GM12865 (cell line): ENCODE measurements at regions not wholly inside any gene's neighbourhood (a gene's known extent, or its start where the extent isn't known, plus 50 kb on each side); places are given as distances from the start of the nearest gene placed in this dataset.

Experiments
- DNase-seq: peaks from one replicate; pipeline ENCODE4 v3.0.0; 2010; ENCODE audit warnings: low read depth
- H3K4me3 ChIP-seq: 2 replicates; pipeline ENCODE4 v1.5.1; 2011; ENCODE audit warnings: mild to moderate bottlenecking, low read depth, low read length, control low read depth
- TF ChIP-seq, protein P1 (sequence below): IDR thresholded peaks from 2 replicates; pipeline ENCODE4 v1.5.1; 2011; ENCODE audit warnings: low read length, control low read depth, low read depth, inconsistent platforms; ENCODE audit not compliant: insufficient read depth; ENCODE audit errors: missing control alignments

DNA sequence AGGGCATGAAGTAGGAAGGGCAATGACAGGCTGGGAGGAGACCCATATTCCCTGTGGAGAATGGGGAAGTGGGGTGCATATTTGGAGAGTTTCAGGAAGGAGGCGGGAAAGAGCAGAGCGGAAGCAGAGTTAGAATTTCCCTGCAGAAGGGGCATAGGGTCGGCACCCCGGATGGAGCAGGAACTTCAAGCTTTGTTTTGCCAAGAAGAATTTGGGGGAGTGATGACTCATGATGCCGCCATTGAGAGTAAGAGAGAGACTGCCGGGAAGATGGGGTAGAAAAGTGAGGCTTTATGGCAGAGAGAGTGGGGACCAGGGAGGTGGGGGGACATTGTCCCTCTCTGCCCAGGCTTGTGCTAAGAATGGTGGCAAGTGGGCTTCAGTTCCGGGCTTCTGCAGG is 50.3 kb upstream of the EPB41L1 start:
- no peak overlapping the region for H3K4me3 ChIP-seq
- TF ChIP-seq, protein P1, sequence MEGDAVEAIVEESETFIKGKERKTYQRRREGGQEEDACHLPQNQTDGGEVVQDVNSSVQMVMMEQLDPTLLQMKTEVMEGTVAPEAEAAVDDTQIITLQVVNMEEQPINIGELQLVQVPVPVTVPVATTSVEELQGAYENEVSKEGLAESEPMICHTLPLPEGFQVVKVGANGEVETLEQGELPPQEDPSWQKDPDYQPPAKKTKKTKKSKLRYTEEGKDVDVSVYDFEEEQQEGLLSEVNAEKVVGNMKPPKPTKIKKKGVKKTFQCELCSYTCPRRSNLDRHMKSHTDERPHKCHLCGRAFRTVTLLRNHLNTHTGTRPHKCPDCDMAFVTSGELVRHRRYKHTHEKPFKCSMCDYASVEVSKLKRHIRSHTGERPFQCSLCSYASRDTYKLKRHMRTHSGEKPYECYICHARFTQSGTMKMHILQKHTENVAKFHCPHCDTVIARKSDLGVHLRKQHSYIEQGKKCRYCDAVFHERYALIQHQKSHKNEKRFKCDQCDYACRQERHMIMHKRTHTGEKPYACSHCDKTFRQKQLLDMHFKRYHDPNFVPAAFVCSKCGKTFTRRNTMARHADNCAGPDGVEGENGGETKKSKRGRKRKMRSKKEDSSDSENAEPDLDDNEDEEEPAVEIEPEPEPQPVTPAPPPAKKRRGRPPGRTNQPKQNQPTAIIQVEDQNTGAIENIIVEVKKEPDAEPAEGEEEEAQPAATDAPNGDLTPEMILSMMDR, result no peak
- no peak for DNase-seq
